GM06990 (cell line): ENCODE measurements at regions not wholly inside any gene's neighbourhood (a gene's known extent, or its start where the extent isn't known, plus 50 kb on each side); places are given as distances from the start of the nearest gene placed in this dataset.
"Not testable (repeated sequence)": the region's sequence is repeated elsewhere in the genome, so short reads cannot be mapped to it uniquely, and the experiment has no call there.

Source experiments
- DNase-seq: peaks from one replicate; pipeline ENCODE4 v3.0.0-alpha.2; 2011; ENCODE audit not compliant: insufficient read length; ENCODE audit errors: extremely low read depth
- H3K27me3 ChIP-seq: replicated peaks from 2 replicates; pipeline ENCODE4 v1.6.0; 2011; ENCODE audit warnings: low read length; ENCODE audit not compliant: control insufficient read depth, insufficient read depth
- H3K36me3 ChIP-seq: 2 replicates; pipeline ENCODE4 v1.5.1; 2011; ENCODE audit warnings: low read length; ENCODE audit not compliant: control insufficient read depth, insufficient read depth
- H3K4me3 ChIP-seq: replicated peaks from 2 replicates; pipeline ENCODE4 v1.5.1; 2011; ENCODE audit warnings: low read depth, mild to moderate bottlenecking, control low read depth, low read length
- TF ChIP-seq, protein P1 (sequence below): IDR thresholded peaks from 2 replicates; pipeline ENCODE4 v1.5.1; 2011; ENCODE audit warnings: low read length, control low read depth, mild to moderate bottlenecking, inconsistent platforms; ENCODE audit not compliant: insufficient read depth, poor library complexity, severe bottlenecking

DNA sequence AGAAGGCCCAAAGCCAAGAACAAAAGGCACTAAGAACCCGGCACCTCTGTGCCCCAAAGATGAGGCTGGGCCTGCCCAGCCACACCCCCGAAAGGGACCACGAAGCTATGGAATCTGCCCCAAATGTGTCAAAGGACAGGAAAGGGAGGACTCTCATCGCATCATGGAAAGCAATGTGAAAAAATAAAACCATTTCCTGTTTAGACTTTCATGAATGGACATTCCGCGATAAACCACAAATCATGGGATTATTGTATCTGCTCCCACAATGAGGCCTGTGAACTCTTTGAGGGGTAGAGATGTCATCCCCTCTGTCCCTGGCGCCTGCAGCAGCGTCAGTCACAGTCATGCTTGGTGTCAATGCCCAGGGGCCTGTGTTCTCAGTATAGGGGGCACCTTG is 135.0 kb downstream of the COPRS start:
- DNase-seq: no peak
- Histone ChIP-seq H3K36me3 (no peaks in the 10 kb centered on the region), H3K4me3 (no peak overlapping the region), H3K27me3 (no peaks in the 10 kb centered on the region; the same call in 1 of the 2 replicates)
- TF ChIP-seq, protein P1, sequence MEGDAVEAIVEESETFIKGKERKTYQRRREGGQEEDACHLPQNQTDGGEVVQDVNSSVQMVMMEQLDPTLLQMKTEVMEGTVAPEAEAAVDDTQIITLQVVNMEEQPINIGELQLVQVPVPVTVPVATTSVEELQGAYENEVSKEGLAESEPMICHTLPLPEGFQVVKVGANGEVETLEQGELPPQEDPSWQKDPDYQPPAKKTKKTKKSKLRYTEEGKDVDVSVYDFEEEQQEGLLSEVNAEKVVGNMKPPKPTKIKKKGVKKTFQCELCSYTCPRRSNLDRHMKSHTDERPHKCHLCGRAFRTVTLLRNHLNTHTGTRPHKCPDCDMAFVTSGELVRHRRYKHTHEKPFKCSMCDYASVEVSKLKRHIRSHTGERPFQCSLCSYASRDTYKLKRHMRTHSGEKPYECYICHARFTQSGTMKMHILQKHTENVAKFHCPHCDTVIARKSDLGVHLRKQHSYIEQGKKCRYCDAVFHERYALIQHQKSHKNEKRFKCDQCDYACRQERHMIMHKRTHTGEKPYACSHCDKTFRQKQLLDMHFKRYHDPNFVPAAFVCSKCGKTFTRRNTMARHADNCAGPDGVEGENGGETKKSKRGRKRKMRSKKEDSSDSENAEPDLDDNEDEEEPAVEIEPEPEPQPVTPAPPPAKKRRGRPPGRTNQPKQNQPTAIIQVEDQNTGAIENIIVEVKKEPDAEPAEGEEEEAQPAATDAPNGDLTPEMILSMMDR: no peak

DNA sequence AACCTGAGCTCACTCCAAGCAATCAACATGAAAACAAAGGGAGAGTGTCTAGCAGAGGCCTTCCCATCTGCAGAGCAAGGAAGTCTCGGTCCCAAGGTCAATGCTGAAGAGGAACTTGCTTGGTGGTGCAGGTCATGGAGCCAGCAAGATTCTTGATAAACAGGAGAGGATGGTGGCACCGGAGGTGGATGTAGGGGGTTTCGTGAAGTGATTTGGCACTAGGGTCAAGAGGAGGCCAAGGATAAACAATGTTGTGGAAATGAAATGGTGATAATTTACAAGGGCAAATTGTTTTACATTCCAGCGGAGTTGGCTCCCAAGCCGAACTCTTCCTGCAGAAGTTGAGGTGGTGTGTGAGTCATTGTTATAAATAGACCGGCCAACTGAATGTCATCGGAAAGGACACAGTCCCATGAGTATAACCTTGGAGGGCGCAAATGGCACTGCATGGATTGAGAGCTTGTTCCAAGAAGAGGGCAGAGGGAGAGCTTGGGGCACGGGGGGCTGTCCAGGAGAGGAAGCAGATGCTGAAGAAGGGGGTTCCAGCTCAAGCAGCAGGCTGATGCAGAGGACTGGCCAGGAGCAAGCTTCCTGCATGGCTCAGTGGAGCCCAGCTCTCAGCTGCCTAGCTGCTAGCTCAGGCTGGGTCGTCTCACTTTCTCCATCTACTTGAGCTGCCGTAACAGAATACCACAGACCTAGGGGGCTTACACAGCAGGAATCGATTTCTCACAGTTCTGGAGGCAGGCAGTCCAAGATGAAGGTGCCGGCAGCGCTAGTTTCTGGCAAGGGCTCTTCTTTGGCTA is 136.6 kb downstream of the COPRS start:
- Histone ChIP-seq H3K4me3 (no peak overlapping the region), H3K36me3 (no peaks in the 10 kb centered on the region), H3K27me3 (no peaks in the 10 kb centered on the region)
- TF ChIP-seq, protein P1: no peak
- DNase-seq: no peak

- no peak for DNase-seq
- H3K4me3 ChIP-seq: no peak overlapping the region
- TF ChIP-seq, protein P1: no peak
Observed at GRCh38 chr17:31721291-31722025, 137.6 kb downstream of the COPRS start.

DNA sequence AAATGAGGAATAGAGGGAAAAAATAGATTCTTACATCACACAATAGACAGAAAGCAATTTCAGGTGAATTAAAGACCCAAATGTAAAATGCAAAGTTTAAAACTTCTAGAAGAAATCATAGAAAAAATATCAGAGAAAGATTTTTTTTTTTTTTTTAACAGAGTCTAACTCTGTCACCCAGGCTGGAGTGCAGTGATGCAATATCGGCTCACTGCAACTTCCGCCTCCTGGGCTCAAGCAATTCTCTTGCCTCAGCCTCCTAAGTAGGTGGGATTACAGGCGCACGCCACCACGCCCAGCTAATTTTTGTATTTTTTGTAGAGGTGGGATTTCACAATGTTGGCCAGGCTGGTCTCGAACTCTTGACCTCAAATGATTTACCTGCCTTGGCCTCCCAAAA is 141.8 kb downstream of the COPRS start:
- not testable (repeated sequence) for H3K36me3 ChIP-seq, H3K27me3 ChIP-seq, DNase-seq, H3K4me3 ChIP-seq

More at GRCh38 chr17:31721291-31722025, 137.6 kb downstream of the COPRS start:
- no peaks in the 10 kb centered on the region for H3K36me3 ChIP-seq
- H3K27me3 ChIP-seq: no peaks in the 10 kb centered on the region

GRCh38 chr17:31715446-31715845 is 143.6 kb downstream of the COPRS start:
- TF ChIP-seq, protein P1: no peak
- DNase-seq: no peak
- no peak overlapping the region for H3K4me3 ChIP-seq
- no peaks in the 10 kb centered on the region for H3K36me3 ChIP-seq
- H3K27me3 ChIP-seq: no peaks in the 10 kb centered on the region

DNA sequence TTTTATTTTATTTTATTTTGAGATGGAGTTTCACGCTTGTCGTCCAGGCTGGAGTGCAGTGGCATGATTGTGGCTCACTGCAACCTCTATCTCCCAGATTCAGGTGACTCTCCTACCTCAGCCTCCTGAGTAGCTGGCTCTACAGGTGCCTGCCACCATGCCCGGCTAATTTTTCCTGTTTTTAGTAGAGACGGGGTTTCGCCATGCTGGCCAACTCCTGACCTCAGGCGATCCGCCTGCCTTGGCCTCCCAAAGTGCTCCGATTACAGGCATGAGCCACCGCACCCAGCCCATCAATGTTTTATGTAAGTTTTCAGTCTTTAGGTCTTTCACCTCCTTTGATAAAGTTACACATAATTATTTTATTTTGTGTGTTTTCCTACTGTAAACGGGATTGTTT is 154.6 kb downstream of the COPRS start:
- DNase-seq: no peak
- TF ChIP-seq, protein P1: no peak
- Histone ChIP-seq H3K4me3 (no peak overlapping the region), H3K27me3 (no peaks in the 10 kb centered on the region), H3K36me3 (no peaks in the 10 kb centered on the region)
